GM18505 (cell line): ENCODE measurements at regions not wholly inside any gene's neighbourhood (a gene's known extent, or its start where the extent isn't known, plus 50 kb on each side); places are given as distances from the start of the nearest gene placed in this dataset.

Source experiments
- ATAC-seq: cut with Tn5 transposase; IDR thresholded peaks from one replicate; pipeline ENCODE4 v1.9.1; 2021; ENCODE audit not compliant: unreplicated experiment
- POLR2A ChIP-seq: IDR thresholded peaks from 4 replicates; pipeline ENCODE4 v1.6.1; 2011; ENCODE audit warnings: borderline replicate concordance; ENCODE audit not compliant: insufficient read depth, insufficient read length; ENCODE audit errors: extremely low read depth

DNA sequence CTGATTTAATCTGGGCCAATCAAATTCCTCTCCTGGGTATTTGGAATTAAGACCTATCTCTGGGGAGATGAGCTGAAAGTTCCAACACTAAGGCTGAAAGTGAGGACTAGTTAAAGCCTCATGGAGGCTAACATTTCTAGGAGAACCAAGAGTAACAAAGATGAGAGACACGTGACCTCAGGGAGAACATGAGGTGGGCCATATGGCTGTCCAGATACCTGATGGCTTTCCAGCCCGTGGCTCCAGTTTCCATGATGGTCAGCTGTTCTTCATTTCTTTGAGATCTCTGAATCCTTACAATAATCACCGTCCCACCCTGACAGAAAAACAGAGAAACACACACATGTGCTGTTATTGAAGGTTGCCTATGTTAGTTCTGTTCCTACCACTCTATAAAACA, 66.1 kb downstream of the LEPR start:
- no peak for TF ChIP-seq POLR2A
- ATAC-seq = no peak

DNA sequence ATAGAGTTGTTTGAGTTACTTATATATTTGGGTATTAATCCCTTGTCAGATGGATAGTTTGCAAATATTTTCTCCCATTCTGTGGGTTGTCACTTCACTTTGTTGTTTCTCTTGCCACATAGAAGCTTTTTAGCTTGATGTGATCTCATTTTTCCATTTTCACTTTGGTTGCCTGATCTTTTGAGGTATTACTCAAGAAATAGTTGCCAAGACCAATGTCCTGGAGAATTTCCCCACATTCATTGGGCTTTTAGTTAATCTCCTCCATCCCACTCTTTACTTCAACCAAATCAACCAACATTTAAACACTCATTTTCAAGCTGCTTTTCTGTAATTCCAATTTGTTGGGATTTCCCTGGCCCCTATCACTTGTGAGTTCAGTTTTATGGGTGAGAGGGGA, 69.0 kb downstream of the LEPR start:
- no peak for ATAC-seq
- no peak for TF ChIP-seq POLR2A

DNA sequence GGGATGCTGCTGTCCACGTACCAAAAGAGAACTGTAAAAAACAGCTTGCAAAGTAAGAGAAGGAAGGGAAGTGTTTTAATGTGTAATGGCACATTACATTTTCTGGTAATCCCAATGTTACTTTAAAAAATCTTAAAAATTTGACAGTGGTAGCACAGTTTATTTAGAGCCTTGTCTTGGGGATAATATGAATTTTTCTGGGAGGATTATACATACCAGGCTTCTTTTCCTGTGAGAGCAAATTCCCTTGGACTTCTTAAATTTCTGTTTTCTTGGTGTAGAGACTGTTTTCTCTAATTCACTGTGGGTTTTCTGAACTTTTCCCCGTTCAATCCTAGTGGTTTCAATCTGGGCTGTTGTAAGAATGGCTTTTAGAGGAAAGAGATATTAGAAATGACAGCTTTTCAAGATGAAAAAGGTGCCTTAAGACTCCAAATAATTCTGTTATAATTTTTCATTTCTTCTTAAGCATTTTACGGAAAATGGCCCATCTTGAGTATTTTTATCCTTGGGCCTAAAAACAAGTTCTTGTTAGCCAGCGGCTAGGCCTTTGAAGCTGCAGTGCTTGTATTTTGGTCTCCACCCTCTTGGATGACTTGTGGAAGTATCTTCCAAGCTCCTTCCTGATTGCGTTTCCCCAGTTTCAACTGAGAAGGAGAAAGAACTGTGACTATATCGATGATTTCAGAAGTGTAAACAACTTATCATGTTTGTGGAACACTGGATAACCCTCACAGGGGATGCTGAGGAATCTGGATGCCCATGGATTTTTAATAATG, 70.0 kb downstream of the LEPR start:
- no peak for ATAC-seq
- no peak for TF ChIP-seq POLR2A

DNA sequence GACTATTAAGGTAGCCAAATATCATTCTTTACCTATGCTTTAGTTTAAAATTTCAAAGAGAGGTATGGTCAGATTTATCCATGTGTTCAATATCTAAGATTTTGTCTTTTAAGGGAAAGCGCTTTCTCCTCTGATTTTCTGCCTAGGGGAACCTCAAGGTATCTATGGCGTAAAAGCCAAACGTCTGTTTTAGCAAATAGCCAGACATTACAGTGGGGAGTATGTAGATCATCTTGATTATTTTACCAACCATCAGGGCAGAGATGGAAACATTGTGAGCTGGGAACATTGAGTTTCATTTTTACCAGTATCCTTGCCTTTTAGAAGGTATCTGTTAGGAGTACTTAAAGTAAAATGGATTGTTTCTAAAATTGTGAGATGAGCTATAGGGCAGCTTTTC, 71.0 kb downstream of the LEPR start:
- no peak for TF ChIP-seq POLR2A
- no peak for ATAC-seq

DNA sequence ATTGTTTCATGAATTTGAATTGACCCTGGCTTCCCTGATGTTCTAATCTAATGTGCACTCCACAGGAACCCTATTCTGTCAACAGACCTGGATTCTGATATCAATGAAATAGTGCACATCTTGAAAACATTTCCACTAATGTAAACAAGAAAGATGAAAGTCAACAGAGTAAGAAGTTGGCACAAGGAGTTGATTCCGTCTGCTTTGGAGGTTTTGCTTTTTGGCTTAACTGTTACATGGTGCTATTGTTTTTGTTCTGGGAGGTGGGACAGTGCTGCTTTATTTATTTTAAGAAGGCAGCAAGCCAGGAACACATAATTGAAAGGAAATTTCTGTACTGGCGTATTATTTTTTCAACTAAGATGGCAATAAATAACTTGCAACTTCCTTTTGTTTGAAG, 73.3 kb downstream of the LEPR start:
- TF ChIP-seq POLR2A = no peak
- no peak for ATAC-seq

DNA sequence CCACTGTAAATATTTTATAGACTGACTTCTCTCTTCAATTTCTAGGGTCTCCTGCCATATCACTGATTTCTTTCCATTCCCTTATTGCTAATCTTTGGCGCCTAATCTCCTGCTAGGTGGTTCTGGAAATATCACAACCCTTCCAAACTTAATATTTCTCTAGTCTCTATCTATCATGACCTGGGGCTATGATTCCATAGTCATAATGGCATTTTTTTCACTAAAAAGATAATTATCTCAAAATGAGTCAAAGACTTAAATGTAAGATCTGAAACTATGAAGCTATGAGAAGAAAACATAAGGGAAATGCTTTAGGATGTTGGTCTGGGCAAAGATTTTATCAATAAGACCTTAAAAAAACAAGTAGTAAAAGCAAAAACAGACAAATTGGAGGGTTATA, 74.2 kb downstream of the LEPR start:
- no peak for TF ChIP-seq POLR2A
- no peak for ATAC-seq

DNA sequence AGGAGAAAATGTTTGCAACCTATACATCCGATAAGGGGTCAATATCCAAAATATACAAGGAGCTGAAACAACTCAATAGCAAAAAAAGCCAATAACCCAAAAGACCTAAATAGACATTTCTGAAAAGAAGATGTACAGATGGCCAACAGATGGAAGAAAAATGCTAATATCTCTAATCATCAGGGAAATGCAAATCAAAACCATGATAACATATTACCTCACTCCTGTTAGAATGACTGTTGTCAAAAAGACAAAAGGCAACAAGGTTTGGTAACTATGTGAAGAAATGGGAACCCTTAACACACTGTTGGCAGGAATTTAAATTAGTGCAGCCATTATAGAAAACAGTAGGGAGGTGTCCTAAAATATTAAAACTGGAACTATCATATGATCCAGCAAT, 74.7 kb downstream of the LEPR start:
- TF ChIP-seq POLR2A = no peak
- ATAC-seq = no peak

DNA sequence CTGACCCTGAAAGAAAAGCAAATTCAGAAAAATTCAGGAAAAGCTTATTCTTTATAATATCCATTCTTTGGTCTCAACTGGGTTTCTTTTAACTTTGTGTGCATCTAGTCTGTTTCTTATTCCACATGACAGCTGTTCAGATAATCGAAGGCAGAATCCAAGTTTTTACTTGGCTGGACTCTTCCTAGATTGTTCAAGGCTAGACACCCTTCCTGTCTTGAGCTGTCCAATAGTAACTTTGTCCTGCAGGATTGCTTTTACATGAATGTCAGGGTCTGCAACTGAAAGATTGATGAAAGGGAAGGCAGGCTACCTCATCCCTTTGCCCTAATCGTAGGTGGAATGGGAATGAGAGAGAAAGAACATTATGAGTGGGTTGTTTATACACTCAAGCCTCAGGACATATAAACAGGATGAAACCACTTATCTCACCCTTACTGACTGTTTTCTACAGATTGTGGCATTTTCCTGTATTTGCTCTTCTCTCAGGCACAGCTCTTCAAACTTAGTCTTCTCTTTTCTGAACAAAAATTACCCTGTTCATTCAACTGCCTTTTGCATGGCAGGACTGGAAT, 76.9 kb downstream of the LEPR start:
- ATAC-seq = no peak
- TF ChIP-seq POLR2A = no peak

DNA sequence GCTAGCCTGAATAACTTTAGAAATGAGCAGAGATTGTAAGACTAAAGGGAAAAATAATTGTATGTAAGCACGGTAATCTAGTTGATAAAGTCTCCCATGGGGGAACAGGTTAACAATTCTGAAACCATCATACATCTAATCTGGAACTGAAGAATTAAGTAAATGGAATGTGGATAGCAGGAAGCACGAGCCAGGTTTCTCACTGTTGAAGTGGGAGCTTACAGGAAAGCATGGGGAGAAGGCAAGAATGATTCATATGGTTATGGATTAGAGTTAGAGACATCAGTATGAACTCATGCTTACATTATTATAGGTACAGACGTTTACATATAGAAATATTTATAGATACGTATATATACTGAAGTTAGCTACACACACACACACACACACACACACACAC, 83.0 kb downstream of the LEPR start:
- TF ChIP-seq POLR2A = no peak
- no peak for ATAC-seq

DNA sequence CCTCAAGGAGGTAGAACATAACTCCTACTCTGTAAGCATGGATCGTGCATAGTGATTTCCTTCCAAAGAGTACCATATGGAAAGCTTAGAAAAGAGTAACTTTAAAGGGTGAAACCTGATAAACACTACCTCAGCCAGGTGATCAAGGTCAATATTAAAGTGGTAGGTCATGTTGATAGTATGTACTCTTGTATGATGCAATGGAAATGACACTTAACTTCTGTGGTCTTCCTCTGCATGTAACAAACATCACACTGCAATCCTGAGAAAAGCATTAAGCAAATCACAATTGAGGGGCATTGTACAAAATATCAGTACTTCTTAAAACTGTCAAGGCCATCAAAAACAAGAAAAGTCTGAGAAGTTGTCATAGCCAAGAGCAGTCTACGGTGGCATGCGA, 83.8 kb downstream of the LEPR start:
- no peak for ATAC-seq
- TF ChIP-seq POLR2A = no peak

DNA sequence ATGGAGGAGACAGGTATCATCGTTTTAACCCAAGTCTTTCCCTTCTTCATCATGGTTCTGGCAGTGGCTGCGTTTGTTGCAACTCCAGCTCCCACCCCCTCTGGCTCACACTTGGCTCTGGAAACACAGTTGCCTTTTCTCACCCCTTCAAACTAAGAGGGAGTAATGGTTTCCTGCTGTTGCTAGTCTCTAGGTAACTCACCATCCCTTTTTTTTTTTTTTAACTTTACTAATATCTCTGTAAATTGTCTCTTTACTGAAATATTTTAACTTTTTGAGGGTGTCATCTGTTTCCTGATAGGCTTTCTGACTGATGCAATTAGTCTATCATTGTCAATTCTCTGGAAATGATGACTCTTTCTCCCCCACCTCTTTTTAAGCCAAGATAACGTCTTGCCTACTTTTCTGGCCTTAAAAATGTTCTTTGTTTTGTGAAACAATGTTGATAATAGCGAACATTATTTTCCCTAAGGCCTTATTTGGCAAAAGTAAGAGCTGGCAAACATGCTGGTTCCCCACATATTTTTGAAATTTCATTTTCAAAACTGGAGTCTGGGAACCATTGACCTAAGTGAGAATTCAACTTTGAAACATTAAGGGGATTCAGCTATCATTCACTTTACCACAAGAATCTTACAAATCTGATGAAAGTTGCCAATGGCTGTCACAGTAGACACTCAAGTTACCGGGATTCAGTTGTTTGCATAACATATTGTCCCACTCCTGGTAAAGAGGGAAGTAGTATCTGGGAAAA, 85.3 kb downstream of the LEPR start:
- TF ChIP-seq POLR2A = no peak
- no peak for ATAC-seq

DNA sequence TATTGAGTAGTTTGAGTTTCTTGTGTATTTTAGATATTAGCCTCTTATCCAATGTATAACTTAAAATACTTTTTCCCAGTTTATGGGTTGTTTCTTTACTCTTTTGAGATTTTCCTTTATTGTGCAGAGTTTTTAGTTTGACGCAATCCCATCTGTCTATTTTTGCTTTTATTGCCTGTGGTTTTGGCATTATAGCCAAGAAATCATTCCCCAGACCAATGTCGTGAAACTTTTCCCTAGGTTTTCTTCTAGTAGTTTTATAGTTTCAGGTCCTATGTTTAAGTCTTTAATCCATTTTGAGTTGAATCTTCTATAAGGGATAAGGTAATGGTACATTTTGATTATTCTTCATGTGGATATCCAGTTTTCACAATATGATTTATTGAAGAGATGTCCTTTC, 87.6 kb downstream of the LEPR start:
- no peak for ATAC-seq
- no peak for TF ChIP-seq POLR2A

DNA sequence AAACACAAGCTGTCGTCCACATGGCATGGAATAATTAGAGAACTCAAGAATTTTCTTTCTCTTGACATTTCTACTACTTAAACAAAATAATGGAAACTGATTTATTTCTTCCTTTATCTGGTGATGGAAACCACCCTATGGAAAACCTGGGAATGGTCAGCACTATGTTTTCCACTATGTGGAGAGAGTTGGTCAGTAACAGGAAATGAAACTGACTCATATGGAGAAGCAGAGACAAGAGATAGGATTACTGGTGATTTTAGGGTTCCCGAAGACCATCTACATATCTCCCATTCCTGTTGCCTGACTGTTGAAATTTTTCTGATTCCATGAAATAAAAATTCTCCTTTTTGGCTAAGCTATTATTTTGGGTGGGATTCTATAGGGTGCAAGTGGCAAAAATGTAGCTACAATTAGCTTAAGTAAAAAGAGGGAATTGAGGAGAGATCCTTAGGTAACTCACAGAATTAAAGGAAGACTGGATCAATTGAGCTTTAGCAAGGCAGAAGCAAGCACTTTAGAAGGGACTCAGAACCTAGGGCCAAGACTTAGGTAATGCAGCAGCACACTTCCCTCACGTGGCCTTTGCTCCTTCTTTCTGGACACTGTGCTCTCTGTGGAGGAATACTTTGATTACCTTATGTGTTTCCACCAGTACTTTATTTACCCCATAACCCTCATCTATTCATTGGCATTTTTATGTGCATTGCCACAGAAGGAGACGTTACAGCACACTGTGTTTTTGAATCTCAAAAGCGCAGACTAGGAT, 89.6 kb downstream of the LEPR start:
- TF ChIP-seq POLR2A = no peak
- no peak for ATAC-seq
